ENCODE measurements at regions not wholly inside any gene's neighbourhood (a gene's known extent, or its start where the extent isn't known, plus 50 kb on each side); places are given as distances from the start of the nearest gene placed in this dataset.
"Not testable (repeated sequence)": the region's sequence is repeated elsewhere in the genome, so short reads cannot be mapped to it uniquely, and the experiment has no call there.

DNA sequence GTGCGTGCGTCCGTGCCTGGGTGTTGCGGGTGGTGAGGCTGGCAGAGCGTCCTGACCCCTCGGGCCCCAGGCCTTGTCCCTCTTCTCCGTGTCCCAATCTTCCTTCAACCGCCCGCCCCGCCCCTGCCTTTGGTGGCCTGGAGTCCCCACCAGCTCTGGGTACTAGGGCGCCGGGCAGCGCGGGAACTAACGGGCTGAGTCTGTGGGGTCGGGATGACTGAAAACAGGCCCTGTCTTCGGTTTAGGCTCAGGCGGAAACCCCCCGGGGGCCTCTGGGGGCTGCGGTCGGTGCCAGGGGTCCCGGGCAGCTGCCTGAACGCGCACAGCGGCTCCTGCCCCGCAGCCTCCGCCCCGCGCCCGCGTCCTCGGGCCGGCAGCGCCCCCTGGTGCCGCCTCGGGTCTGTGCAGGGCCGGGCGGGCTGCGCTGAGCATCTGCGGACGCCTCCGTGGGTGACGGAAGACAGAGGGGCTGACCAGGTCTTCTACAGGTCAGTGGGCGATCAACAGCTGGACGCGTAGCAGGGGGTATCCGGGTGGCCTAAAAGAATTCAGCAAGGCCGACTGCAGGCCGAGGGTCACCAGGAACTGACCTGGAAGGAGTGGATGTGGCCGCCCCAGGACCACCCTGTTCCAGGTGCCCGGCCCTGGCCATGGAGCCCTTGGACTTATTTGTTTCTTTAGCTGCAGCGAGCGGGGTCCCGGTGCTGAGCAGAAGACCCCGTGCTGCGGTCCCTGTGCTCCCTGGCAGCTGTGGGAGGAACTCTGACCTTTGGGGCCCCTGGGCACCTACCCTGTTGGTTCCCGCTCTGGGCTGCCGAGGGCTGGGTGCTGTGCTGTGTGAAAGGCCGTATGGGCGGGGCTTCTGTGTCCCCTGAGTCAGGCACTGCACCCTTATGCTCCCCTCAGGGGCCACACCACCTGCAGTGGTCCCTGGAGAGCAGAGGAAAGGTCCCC, 130.2 kb upstream of the LPCAT1 start:
- POLR2A ChIA-PET; H3K9me3 ChIP-seq (ENCODE audit: control extremely low read depth in 1 of 5, control insufficient read depth in 4 of 5, insufficient read depth in 2 of 5, low read depth in 1 of 5, low read length in 4 of 5); H3K27ac ChIP-seq (ENCODE audit: insufficient read depth in 1 of 2, low read depth in 1 of 2, low read length in 2 of 2, poor library complexity in 1 of 2, severe bottlenecking in 2 of 2); DNase-seq; H3K36me3 ChIP-seq (ENCODE audit: control insufficient read depth in 4 of 4, insufficient read depth in 4 of 4, low read length in 3 of 4): not testable (repeated sequence)
- H3K27me3 ChIP-seq (replicated peaks in 2 of 5; ENCODE audit: control insufficient read depth in 4 of 5, insufficient read depth in 5 of 5, low read length in 4 of 5) = peaks cover 0 to 41% (median 9%) of the 10 kb centered on the region in 5 experiments
- H3K4me3 ChIP-seq (ENCODE audit: control insufficient read depth in 1 of 7, extremely low read depth in 1 of 7, insufficient read depth in 4 of 7, low read depth in 2 of 7, low read length in 6 of 7) = peak overlapping the region in 3 of 7 experiments; percentile 33 to 59 (median 48)
- CTCF ChIA-PET = interaction anchor here (1.1 to 2.7 kb wide), 7 partner anchors 8 to 274 kb away, joined by 3 to 14 read pairs (median 4); no protein-coding TSS in a partner anchor
- H3K4me1 ChIP-seq (ENCODE audit: control extremely low read depth in 1 of 4, control insufficient read depth in 4 of 4, insufficient read depth in 4 of 4, low read length in 3 of 4) = peaks cover 0 to 20% (median 13%) of the 10 kb centered on the region in 4 experiments
- WGBS (ENCODE audit: insufficient coverage) = 22% methylated on average over 12 of the region's 60 CpGs

DNA sequence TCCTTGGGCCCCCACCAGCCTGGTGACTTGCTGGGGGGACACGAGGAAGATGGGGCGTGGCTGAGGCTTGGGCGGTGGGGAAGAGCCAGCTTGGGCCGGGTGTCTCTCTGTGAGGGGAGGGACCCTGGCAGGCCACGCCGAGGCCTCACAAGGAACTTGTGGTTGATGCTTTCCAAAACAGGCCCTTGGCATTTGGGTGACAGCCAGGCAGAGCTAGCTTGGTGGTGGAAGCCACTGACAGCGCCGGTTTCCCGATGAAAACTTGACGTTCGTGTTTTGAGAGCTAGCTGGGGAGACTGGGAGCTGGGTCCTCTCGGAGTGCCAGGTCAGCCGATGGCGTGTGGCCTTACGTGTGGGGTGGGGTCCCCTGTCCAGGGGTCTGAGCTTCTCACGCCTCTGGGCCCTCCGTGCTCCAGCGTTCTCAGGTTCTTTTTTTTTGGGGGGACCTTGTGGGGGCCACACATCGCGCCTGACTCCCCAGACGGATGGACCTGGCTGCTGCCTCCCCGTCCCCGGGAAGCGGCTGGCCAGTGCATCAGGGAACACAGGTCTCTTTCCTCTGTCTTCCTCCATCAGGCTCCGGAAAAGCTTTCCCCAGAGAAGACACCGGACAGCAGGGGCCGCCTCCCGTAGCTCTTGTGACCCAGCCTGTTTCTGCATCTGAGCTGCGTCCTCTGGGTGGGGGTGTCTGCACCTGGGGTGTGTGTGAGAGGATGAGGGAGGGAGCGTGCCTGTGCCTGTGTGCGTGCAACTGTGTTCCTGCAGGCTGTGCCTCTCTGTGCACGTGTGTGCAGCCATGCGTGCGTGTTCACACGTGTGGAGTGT, 129.3 kb upstream of the LPCAT1 start:
- Histone ChIP-seq H3K27me3 (replicated peaks in 2 of 5; ENCODE audit: control insufficient read depth in 4 of 5, insufficient read depth in 5 of 5, low read length in 4 of 5) (peaks cover 0 to 36% (median 9%) of the 10 kb centered on the region in 5 experiments), H3K27ac (ENCODE audit: insufficient read depth in 1 of 2, low read depth in 1 of 2, low read length in 2 of 2, poor library complexity in 1 of 2, severe bottlenecking in 2 of 2) (no peak overlapping the region), H3K4me1 (ENCODE audit: control extremely low read depth in 1 of 4, control insufficient read depth in 4 of 4, insufficient read depth in 4 of 4, low read length in 3 of 4) (peaks cover 0 to 20% (median 13%) of the 10 kb centered on the region in 4 experiments), H3K4me3 (ENCODE audit: control insufficient read depth in 1 of 7, extremely low read depth in 1 of 7, insufficient read depth in 4 of 7, low read depth in 2 of 7, low read length in 6 of 7) (peak overlapping the region in 3 of 7 experiments; percentile 33 to 59 (median 48)), H3K36me3 (ENCODE audit: control insufficient read depth in 4 of 4, insufficient read depth in 4 of 4, low read length in 3 of 4) (no peaks in the 10 kb centered on the region), H3K9me3 (ENCODE audit: control extremely low read depth in 1 of 5, control insufficient read depth in 4 of 5, insufficient read depth in 2 of 5, low read depth in 1 of 5, low read length in 4 of 5) (no peaks in the 10 kb centered on the region)
- peak; percentile 53 to 82 (median 81) for DNase-seq
- CTCF ChIA-PET = interaction anchor here (0.8 to 2.7 kb wide), 6 partner anchors 8 to 273 kb away, joined by 3 to 14 read pairs (median 4); no protein-coding TSS in a partner anchor
- WGBS (ENCODE audit: insufficient coverage) = 2% methylated on average over 22 of the region's 35 CpGs
- POLR2A ChIA-PET = no interaction called here

GRCh38 chr5:1651971-1652872, 128.5 kb upstream of the LPCAT1 start:
- no peaks in the 10 kb centered on the region for H3K36me3 ChIP-seq (ENCODE audit: control insufficient read depth in 4 of 4, insufficient read depth in 4 of 4, low read length in 3 of 4)
- no peaks in the 10 kb centered on the region for H3K9me3 ChIP-seq (ENCODE audit: control extremely low read depth in 1 of 5, control insufficient read depth in 4 of 5, insufficient read depth in 2 of 5, low read depth in 1 of 5, low read length in 4 of 5)
- ChIA-PET CTCF (interaction anchor here (0.8 to 2.7 kb wide), 5 partner anchors 7 to 272 kb away, joined by 3 to 14 read pairs (median 5); no protein-coding TSS in a partner anchor), POLR2A (no interaction called here)
- 73% methylated on average over 5 of the region's 13 CpGs for WGBS (ENCODE audit: insufficient coverage)
- H3K4me1 ChIP-seq (ENCODE audit: control extremely low read depth in 1 of 4, control insufficient read depth in 4 of 4, insufficient read depth in 4 of 4, low read length in 3 of 4) = peaks cover 0 to 20% (median 13%) of the 10 kb centered on the region in 4 experiments
- H3K27me3 ChIP-seq (replicated peaks in 2 of 5; ENCODE audit: control insufficient read depth in 4 of 5, insufficient read depth in 5 of 5, low read length in 4 of 5) = peaks cover 0 to 31% (median 9%) of the 10 kb centered on the region in 5 experiments
- H3K27ac ChIP-seq (ENCODE audit: insufficient read depth in 1 of 2, low read depth in 1 of 2, low read length in 2 of 2, poor library complexity in 1 of 2, severe bottlenecking in 2 of 2) = no peak overlapping the region
- peak overlapping the region in 2 of 7 experiments; percentile 33 to 59 for H3K4me3 ChIP-seq (ENCODE audit: control insufficient read depth in 1 of 7, extremely low read depth in 1 of 7, insufficient read depth in 4 of 7, low read depth in 2 of 7, low read length in 6 of 7)
- no peak for DNase-seq

DNA sequence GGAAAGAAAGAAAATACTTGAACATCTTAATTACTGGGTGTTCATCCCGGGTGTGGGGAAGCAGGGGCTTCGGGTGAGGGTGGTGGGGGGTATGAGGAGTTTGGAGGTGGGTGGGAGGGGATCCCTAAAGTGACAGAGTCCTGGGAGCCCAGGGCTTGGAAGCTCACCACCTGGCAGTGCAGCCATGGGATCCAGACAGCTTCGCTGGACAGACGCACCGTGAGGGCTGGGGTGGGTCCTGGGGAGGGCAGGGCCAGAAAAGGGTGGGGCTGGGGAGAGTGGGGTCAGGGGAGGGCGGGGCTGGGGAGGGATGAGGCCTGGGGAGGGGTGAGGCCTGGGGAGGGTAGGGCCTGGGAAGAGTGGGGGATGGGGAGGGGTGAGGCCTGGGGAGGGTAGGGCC, 127.5 kb upstream of the LPCAT1 start:
- no peaks in the 10 kb centered on the region for H3K36me3 ChIP-seq (ENCODE audit: control insufficient read depth in 4 of 4, insufficient read depth in 4 of 4, low read length in 3 of 4)
- peaks cover 0 to 20% (median 13%) of the 10 kb centered on the region in 4 experiments for H3K4me1 ChIP-seq (ENCODE audit: control extremely low read depth in 1 of 4, control insufficient read depth in 4 of 4, insufficient read depth in 4 of 4, low read length in 3 of 4)
- H3K27ac ChIP-seq (ENCODE audit: insufficient read depth in 1 of 2, low read depth in 1 of 2, low read length in 2 of 2, poor library complexity in 1 of 2, severe bottlenecking in 2 of 2) = no peak overlapping the region
- no peak overlapping the region for H3K4me3 ChIP-seq (ENCODE audit: control insufficient read depth in 1 of 7, extremely low read depth in 1 of 7, insufficient read depth in 4 of 7, low read depth in 2 of 7, low read length in 6 of 7)
- ChIA-PET POLR2A (no interaction called here), CTCF (no interaction called here)
- H3K9me3 ChIP-seq (ENCODE audit: control extremely low read depth in 1 of 5, control insufficient read depth in 4 of 5, insufficient read depth in 2 of 5, low read depth in 1 of 5, low read length in 4 of 5) = no peaks in the 10 kb centered on the region
- peaks cover 0 to 24% (median 9%) of the 10 kb centered on the region in 5 experiments for H3K27me3 ChIP-seq (replicated peaks in 2 of 5; ENCODE audit: control insufficient read depth in 4 of 5, insufficient read depth in 5 of 5, low read length in 4 of 5)
- DNase-seq = no peak
- WGBS (ENCODE audit: insufficient coverage) = 80% methylated on average over 2 of the region's 6 CpGs

- ChIA-PET POLR2A (no interaction called here), CTCF (no interaction called here)
- Histone ChIP-seq H3K27ac (ENCODE audit: insufficient read depth in 1 of 2, low read depth in 1 of 2, low read length in 2 of 2, poor library complexity in 1 of 2, severe bottlenecking in 2 of 2) (no peak overlapping the region), H3K36me3 (ENCODE audit: control insufficient read depth in 4 of 4, insufficient read depth in 4 of 4, low read length in 3 of 4) (no peaks in the 10 kb centered on the region), H3K4me1 (ENCODE audit: control extremely low read depth in 1 of 4, control insufficient read depth in 4 of 4, insufficient read depth in 4 of 4, low read length in 3 of 4) (peaks cover 0 to 26% (median 16%) of the 10 kb centered on the region in 4 experiments), H3K9me3 (ENCODE audit: control extremely low read depth in 1 of 5, control insufficient read depth in 4 of 5, insufficient read depth in 2 of 5, low read depth in 1 of 5, low read length in 4 of 5) (no peaks in the 10 kb centered on the region), H3K4me3 (ENCODE audit: control insufficient read depth in 1 of 7, extremely low read depth in 1 of 7, insufficient read depth in 4 of 7, low read depth in 2 of 7, low read length in 6 of 7) (no peak overlapping the region), H3K27me3 (replicated peaks in 2 of 5; ENCODE audit: control insufficient read depth in 4 of 5, insufficient read depth in 5 of 5, low read length in 4 of 5) (peaks cover 0 to 18% (median 12%) of the 10 kb centered on the region in 5 experiments)
- no peak for DNase-seq
- 100% methylated on average over 1 of the region's 4 CpGs for WGBS (ENCODE audit: insufficient coverage)
Measured at GRCh38 chr5:1649554-1649953, 125.8 kb upstream of the LPCAT1 start.

DNA sequence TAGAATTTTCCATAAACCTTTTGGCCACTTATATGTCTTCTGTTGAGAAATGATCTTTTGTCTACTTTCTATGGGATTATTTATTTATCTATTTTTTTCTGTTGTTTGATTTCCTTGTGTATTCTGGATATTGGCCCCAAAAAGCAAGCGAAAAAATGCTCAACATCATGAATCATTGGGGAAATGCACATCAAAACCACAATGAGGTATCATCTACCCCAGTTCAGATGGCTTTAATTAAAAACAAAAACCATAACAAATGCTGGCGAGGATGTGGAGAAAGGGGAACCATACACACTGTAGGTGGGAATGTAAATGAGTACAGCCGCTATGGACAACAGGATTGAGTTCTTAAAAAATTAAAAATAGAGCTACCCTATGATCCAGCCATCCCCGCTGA, 125.0 kb upstream of the LPCAT1 start:
- Histone ChIP-seq H3K27ac (ENCODE audit: insufficient read depth in 1 of 2, low read depth in 1 of 2, low read length in 2 of 2, poor library complexity in 1 of 2, severe bottlenecking in 2 of 2) (no peak overlapping the region), H3K4me1 (ENCODE audit: control extremely low read depth in 1 of 4, control insufficient read depth in 4 of 4, insufficient read depth in 4 of 4, low read length in 3 of 4) (peaks cover 0 to 20% (median 14%) of the 10 kb centered on the region in 4 experiments), H3K27me3 (replicated peaks in 2 of 5; ENCODE audit: control insufficient read depth in 4 of 5, insufficient read depth in 5 of 5, low read length in 4 of 5) (peaks cover 2 to 24% (median 17%) of the 10 kb centered on the region in 5 experiments), H3K4me3 (ENCODE audit: control insufficient read depth in 1 of 7, extremely low read depth in 1 of 7, insufficient read depth in 4 of 7, low read depth in 2 of 7, low read length in 6 of 7) (no peak overlapping the region), H3K36me3 (ENCODE audit: control insufficient read depth in 4 of 4, insufficient read depth in 4 of 4, low read length in 3 of 4) (no peaks in the 10 kb centered on the region), H3K9me3 (ENCODE audit: control extremely low read depth in 1 of 5, control insufficient read depth in 4 of 5, insufficient read depth in 2 of 5, low read depth in 1 of 5, low read length in 4 of 5) (no peaks in the 10 kb centered on the region)
- DNase-seq = no peak
- WGBS (ENCODE audit: insufficient coverage) = 68% methylated on average over 3 of the region's 4 CpGs
- POLR2A ChIA-PET = no interaction called here
- CTCF ChIA-PET = interaction anchor here (1.2 kb wide), 1 partner anchor 266 kb away, joined by 4 read pairs; no protein-coding TSS in a partner anchor
